ENCODE measurements at regions not wholly inside any gene's neighbourhood (a gene's known extent, or its start where the extent isn't known, plus 50 kb on each side); places are given as distances from the start of the nearest gene placed in this dataset.

DNA sequence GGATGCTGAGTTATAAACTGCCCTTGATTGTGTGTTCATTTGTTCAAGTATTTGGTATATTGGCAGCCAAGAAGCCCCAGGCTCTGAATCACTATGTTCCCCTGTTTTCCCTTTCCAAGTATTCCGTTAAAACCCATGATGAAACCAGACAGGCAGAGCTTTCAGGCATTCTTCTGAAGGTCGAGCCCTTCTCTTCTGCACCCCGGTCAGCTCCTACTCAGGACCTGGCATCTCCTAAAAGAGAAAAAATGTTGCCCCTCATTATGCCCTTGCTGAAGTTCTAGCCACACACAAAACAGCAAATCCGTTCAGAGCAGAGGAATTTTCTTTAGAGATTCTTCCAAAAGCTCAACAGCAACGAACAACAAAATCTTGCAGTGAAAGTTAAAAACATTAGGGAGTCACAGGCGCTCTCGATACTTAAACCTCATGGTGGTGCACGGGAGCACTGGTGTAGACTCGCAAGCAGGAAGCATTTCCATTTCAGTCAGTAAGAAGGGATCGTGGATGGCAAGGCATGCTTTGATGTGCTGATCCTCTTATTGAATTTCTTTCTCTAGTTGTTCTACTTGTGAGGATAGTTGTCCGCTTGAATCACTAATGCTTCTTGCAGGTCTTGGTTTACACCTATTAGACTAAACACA is 264.9 kb downstream of the SKIDA1 start:
- TF ChIP-seq POLR2AphosphoS5 (IDR thresholded peaks at IDR 0.05; ENCODE audit: borderline replicate concordance, low read depth, low read length), result no peak
- no peak for TF ChIP-seq EZH2 (IDR thresholded peaks at IDR 0.05)

All from SK-N-MC (cell line).